ENCODE measurements at regions not wholly inside any gene's neighbourhood (a gene's known extent, or its start where the extent isn't known, plus 50 kb on each side); places are given as distances from the start of the nearest gene placed in this dataset.
"Not testable (repeated sequence)": the region's sequence is repeated elsewhere in the genome, so short reads cannot be mapped to it uniquely, and the experiment has no call there.

DNA sequence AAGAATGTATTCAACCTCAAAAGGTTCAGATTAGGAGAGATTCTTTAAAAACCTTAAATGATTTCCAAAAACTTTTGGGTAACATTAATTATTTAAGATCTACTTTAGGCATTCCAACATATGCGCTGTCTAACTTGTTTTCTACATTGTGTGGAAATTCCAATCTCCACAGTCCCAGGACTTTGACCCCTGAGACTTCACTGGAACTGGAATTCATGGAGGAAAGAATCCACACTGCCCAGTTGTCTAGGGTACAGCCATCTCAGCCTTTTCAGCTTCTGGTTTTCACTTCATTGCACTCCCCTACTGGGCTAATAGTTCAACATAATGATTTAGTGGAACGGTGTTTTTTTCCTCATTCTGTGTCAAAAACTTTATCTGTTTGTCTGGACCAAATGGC, 161.5 kb downstream of the IER5 start:
- ChIA-PET CTCF (no interaction called here), POLR2A (ENCODE audit: low non-redundant PET) (no interaction called here)
- TF ChIP-seq, protein P1, sequence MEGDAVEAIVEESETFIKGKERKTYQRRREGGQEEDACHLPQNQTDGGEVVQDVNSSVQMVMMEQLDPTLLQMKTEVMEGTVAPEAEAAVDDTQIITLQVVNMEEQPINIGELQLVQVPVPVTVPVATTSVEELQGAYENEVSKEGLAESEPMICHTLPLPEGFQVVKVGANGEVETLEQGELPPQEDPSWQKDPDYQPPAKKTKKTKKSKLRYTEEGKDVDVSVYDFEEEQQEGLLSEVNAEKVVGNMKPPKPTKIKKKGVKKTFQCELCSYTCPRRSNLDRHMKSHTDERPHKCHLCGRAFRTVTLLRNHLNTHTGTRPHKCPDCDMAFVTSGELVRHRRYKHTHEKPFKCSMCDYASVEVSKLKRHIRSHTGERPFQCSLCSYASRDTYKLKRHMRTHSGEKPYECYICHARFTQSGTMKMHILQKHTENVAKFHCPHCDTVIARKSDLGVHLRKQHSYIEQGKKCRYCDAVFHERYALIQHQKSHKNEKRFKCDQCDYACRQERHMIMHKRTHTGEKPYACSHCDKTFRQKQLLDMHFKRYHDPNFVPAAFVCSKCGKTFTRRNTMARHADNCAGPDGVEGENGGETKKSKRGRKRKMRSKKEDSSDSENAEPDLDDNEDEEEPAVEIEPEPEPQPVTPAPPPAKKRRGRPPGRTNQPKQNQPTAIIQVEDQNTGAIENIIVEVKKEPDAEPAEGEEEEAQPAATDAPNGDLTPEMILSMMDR (conservative IDR thresholded peaks at IDR 0.05; ENCODE audit: low read depth), result no peak
- no peak overlapping the region for H3K27ac ChIP-seq
- no peak for DNase-seq (ENCODE audit: low spot score)

GRCh38 chr1:181251001-181251712, 162.7 kb downstream of the IER5 start:
- no peak overlapping the region for H3K27ac ChIP-seq
- DNase-seq (ENCODE audit: low spot score), result peak; percentile 83
- CTCF ChIA-PET, result interaction anchor here (0.8 kb wide), 1 partner anchor 82 kb away, joined by 4 read pairs; no protein-coding TSS in a partner anchor
- POLR2A ChIA-PET (ENCODE audit: low non-redundant PET), result no interaction called here
- TF ChIP-seq, protein P1 (conservative IDR thresholded peaks at IDR 0.05; ENCODE audit: low read depth), result no peak

- POLR2A ChIA-PET (ENCODE audit: low non-redundant PET), result no interaction called here
- TF ChIP-seq, protein P1 (conservative IDR thresholded peaks at IDR 0.05; ENCODE audit: low read depth), result no peak
- H3K27ac ChIP-seq, result no peak overlapping the region
- CTCF ChIA-PET, result no interaction called here
- no peak for DNase-seq (ENCODE audit: low spot score)
Measured at GRCh38 chr1:181251713-181252075, 163.2 kb downstream of the IER5 start.

DNA sequence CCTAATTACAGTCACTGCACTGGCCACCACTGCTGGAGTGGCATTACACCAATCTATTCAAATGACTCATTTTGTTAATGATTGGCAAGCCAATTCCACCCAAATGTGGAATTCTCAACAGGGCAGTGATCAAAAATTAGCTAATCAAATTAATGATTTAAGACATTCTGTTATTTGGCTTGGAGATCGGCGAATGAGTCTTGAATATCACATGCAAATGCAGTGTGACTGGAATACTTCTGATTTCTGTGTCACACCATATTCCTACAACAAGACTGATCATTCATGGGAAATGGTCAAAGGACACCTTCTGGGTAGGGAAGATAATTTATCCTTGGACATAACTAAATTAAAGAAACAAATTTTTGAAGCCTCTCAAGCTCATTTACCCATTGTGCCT, 165.1 kb downstream of the IER5 start:
- DNase-seq (ENCODE audit: low spot score); CTCF ChIA-PET; H3K27ac ChIP-seq; POLR2A ChIA-PET (ENCODE audit: low non-redundant PET): not testable (repeated sequence)

- ChIA-PET POLR2A (ENCODE audit: low non-redundant PET) (no interaction called here), CTCF (no interaction called here)
- TF ChIP-seq, protein P1 (conservative IDR thresholded peaks at IDR 0.05; ENCODE audit: low read depth), result no peak
- H3K27ac ChIP-seq, result peak overlapping the region; percentile 74
- peak; percentile 88 for DNase-seq (ENCODE audit: low spot score)
Measured at GRCh38 chr1:181255270-181255929, 166.9 kb downstream of the IER5 start.

- DNase-seq (ENCODE audit: low spot score), result no peak
Measured at GRCh38 chr1:181257117-181257516, 168.6 kb downstream of the IER5 start.

More at GRCh38 chr1:181257117-181257516, 168.6 kb downstream of the IER5 start:
- ChIA-PET POLR2A (ENCODE audit: low non-redundant PET) (no interaction called here), CTCF (interaction anchor here (0.6 kb wide), 2 partner anchors 35 to 153 kb away, joined by 4 to 5 read pairs; no protein-coding TSS in a partner anchor)
- TF ChIP-seq, protein P1 (conservative IDR thresholded peaks at IDR 0.05; ENCODE audit: low read depth), result no peak
- H3K27ac ChIP-seq, result no peak overlapping the region
